ENCODE measurements at regions not wholly inside any gene's neighbourhood (a gene's known extent, or its start where the extent isn't known, plus 50 kb on each side); places are given as distances from the start of the nearest gene placed in this dataset.
A peak's percentile ranks its signal among the peaks of the same experiment; 100 is the strongest.

DNA sequence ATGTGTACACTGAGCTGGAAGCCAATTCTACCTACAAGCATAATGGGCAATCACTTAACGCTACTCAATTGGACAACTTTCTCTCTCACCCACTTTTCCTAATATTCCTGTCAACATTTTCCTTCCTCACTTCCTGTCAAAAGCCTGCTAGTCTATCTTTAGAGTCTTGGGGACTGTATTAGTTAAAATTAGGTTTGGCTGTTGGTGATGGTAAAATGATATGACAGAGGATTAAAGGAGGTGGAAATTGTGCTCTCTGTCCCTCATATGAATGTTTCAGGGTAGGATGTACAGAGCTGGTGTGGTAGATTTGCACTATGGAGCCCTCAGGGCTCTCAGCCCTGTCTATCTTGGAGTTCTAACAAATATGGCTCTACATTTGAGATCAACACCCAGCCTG, 129.7 kb downstream of the CEP57L1 start:
- H3K4me3 ChIP-seq (ENCODE audit: low read depth, low read length): no peak overlapping the region
- no peaks in the 10 kb centered on the region for H3K9me3 ChIP-seq (ENCODE audit: control insufficient read depth, insufficient read depth, low read depth, low read length)
- no peaks in the 10 kb centered on the region for H3K4me1 ChIP-seq (ENCODE audit: control insufficient read depth, insufficient read depth, low read length)
- no peaks in the 10 kb centered on the region for H3K36me3 ChIP-seq (ENCODE audit: control insufficient read depth in 2 of 2, insufficient read depth in 1 of 2, low read length in 2 of 2)
- POLR2A ChIA-PET: no interaction called here
- CTCF ChIA-PET: no interaction called here
- H3K27ac ChIP-seq (ENCODE audit: extremely low read depth, low read depth, low read length): no peak overlapping the region
- TF ChIP-seq ZNF580 (tag by site-specific recombination; IDR thresholded peaks at IDR 0.05): no peak
- peak; percentile 69 for TF ChIP-seq ZNF133 (tag by site-specific recombination; IDR thresholded peaks at IDR 0.05)

DNA sequence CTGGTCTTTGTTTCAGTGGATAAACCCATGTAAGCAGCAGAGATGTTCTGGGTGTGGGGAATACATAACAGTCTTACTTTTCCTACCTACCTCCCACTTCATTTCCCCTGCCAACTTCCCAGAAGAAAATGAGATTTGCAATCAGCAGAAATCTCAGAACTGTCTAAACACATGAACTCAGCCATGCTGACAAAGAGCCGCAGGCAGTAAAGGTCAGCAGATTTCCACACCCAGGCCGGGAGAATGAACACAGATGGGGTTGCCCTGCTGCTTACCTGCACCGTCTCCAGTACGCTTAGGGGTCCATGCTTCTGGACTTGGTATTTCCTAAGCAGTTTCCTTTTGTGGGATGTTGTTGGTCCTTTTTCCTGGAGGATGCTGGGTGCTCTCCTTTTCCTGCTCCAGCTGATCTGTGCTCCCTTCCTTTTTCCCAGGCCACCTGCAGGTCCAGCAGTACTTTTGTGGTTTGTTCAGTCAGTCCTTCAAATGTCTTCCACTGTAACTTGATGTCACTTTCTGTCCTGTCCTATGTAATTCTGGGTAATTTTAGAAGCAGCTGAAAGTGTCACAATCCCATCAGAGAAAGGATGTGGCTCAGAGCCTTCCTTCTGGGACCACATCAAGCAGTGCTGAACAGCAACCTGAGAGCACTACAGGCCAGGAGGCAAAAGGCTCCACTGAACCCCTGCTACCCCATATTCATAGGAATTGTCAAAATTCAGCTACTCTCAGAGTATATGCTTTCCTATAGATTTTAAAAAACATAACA, 129.0 kb downstream of the CEP57L1 start:
- H3K36me3 ChIP-seq (ENCODE audit: control insufficient read depth in 2 of 2, insufficient read depth in 1 of 2, low read length in 2 of 2): no peaks in the 10 kb centered on the region
- no peaks in the 10 kb centered on the region for H3K4me1 ChIP-seq (ENCODE audit: control insufficient read depth, insufficient read depth, low read length)
- TF ChIP-seq, protein P1, sequence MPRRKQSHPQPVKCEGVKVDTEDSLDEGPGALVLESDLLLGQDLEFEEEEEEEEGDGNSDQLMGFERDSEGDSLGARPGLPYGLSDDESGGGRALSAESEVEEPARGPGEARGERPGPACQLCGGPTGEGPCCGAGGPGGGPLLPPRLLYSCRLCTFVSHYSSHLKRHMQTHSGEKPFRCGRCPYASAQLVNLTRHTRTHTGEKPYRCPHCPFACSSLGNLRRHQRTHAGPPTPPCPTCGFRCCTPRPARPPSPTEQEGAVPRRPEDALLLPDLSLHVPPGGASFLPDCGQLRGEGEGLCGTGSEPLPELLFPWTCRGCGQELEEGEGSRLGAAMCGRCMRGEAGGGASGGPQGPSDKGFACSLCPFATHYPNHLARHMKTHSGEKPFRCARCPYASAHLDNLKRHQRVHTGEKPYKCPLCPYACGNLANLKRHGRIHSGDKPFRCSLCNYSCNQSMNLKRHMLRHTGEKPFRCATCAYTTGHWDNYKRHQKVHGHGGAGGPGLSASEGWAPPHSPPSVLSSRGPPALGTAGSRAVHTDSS (tag by site-specific recombination; IDR thresholded peaks at IDR 0.05): no peak
- TF ChIP-seq ZBTB21 (tag by site-specific recombination; IDR thresholded peaks at IDR 0.05) (no peak), TRIM28 (IDR thresholded peaks at IDR 0.05; ENCODE audit: borderline replicate concordance, low read length) (no peak), KLF9 (tag by site-specific recombination; IDR thresholded peaks at IDR 0.05; ENCODE audit: low read depth) (no peak), ZSCAN23 (tag by site-specific recombination; IDR thresholded peaks at IDR 0.05) (no peak), YY1 (tag by site-specific recombination; IDR thresholded peaks at IDR 0.05) (no peak), ZNF155 (tag by site-specific recombination; IDR thresholded peaks at IDR 0.05) (no peak), ZNF560 (tag by site-specific recombination; IDR thresholded peaks at IDR 0.05; ENCODE audit: borderline replicate concordance) (no peak), ZNF223 (tag by site-specific recombination; IDR thresholded peaks at IDR 0.05) (no peak), SP3 (tag by site-specific recombination; IDR thresholded peaks at IDR 0.05) (no peak)
- POLR2A ChIA-PET: interaction anchor here (0.6 kb wide), 1 partner anchor 35 kb away, joined by 4 read pairs; no protein-coding TSS in a partner anchor
- CTCF ChIA-PET: no interaction called here
- H3K27ac ChIP-seq (ENCODE audit: extremely low read depth, low read depth, low read length): no peak overlapping the region
- no peak overlapping the region for H3K4me3 ChIP-seq (ENCODE audit: low read depth, low read length)
- H3K9me3 ChIP-seq (ENCODE audit: control insufficient read depth, insufficient read depth, low read depth, low read length): no peaks in the 10 kb centered on the region

- Histone ChIP-seq H3K9me3 (ENCODE audit: control insufficient read depth, insufficient read depth, low read depth, low read length) (no peaks in the 10 kb centered on the region), H3K27ac (ENCODE audit: extremely low read depth, low read depth, low read length) (no peak overlapping the region), H3K4me3 (ENCODE audit: low read depth, low read length) (no peak overlapping the region), H3K36me3 (ENCODE audit: control insufficient read depth in 2 of 2, insufficient read depth in 1 of 2, low read length in 2 of 2) (no peaks in the 10 kb centered on the region), H3K4me1 (ENCODE audit: control insufficient read depth, insufficient read depth, low read length) (no peaks in the 10 kb centered on the region)
- ChIA-PET POLR2A (no interaction called here), CTCF (no interaction called here)
- TF ChIP-seq ZNF248 (tag by site-specific recombination; IDR thresholded peaks at IDR 0.05) (no peak), BCL11B (tag by site-specific recombination; IDR thresholded peaks at IDR 0.05; ENCODE audit: low read depth) (no peak)
- TF ChIP-seq, protein P2, sequence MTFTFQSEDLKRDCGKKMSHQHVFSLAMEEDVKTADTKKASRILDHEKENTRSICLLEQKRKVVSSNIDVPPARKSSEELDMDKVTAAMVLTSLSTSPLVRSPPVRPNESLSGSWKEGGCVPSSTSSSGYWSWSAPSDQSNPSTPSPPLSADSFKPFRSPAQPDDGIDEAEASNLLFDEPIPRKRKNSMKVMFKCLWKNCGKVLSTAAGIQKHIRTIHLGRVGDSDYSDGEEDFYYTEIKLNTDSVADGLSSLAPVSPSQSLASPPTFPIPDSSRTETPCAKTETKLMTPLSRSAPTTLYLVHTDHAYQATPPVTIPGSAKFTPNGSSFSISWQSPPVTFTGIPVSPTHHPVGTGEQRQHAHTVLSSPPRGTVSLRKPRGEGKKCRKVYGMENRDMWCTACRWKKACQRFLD (tag by site-specific recombination; IDR thresholded peaks at IDR 0.05): no peak
Observed at GRCh38 chr6:109222848-109223247, 127.5 kb downstream of the CEP57L1 start.

GRCh38 chr6:109221543-109222195, 126.4 kb downstream of the CEP57L1 start:
- Histone ChIP-seq H3K27ac (ENCODE audit: extremely low read depth, low read depth, low read length) (no peak overlapping the region), H3K36me3 (ENCODE audit: control insufficient read depth in 2 of 2, insufficient read depth in 1 of 2, low read length in 2 of 2) (no peaks in the 10 kb centered on the region), H3K4me1 (ENCODE audit: control insufficient read depth, insufficient read depth, low read length) (no peaks in the 10 kb centered on the region), H3K4me3 (ENCODE audit: low read depth, low read length) (no peak overlapping the region), H3K9me3 (ENCODE audit: control insufficient read depth, insufficient read depth, low read depth, low read length) (no peaks in the 10 kb centered on the region)
- ChIA-PET CTCF (interaction anchor here (0.5 to 1.0 kb wide), 2 partner anchors 34 to 47 kb away, joined by 3 to 4 read pairs; no protein-coding TSS in a partner anchor), POLR2A (no interaction called here)
- TF ChIP-seq ZNF157 (tag by site-specific recombination; IDR thresholded peaks at IDR 0.05) (no peak), ZNF174 (tag by site-specific recombination; IDR thresholded peaks at IDR 0.05) (no peak), KLF8 (tag by site-specific recombination; IDR thresholded peaks at IDR 0.05) (no peak), ZNF830 (tag by site-specific recombination; IDR thresholded peaks at IDR 0.05; ENCODE audit: low read depth) (no peak), ZNF10 (tag by site-specific recombination; IDR thresholded peaks at IDR 0.05) (no peak), YY2 (tag by site-specific recombination; IDR thresholded peaks at IDR 0.05) (no peak), ZNF544 (tag by site-specific recombination; IDR thresholded peaks at IDR 0.05) (no peak)
- TF ChIP-seq, protein P3, sequence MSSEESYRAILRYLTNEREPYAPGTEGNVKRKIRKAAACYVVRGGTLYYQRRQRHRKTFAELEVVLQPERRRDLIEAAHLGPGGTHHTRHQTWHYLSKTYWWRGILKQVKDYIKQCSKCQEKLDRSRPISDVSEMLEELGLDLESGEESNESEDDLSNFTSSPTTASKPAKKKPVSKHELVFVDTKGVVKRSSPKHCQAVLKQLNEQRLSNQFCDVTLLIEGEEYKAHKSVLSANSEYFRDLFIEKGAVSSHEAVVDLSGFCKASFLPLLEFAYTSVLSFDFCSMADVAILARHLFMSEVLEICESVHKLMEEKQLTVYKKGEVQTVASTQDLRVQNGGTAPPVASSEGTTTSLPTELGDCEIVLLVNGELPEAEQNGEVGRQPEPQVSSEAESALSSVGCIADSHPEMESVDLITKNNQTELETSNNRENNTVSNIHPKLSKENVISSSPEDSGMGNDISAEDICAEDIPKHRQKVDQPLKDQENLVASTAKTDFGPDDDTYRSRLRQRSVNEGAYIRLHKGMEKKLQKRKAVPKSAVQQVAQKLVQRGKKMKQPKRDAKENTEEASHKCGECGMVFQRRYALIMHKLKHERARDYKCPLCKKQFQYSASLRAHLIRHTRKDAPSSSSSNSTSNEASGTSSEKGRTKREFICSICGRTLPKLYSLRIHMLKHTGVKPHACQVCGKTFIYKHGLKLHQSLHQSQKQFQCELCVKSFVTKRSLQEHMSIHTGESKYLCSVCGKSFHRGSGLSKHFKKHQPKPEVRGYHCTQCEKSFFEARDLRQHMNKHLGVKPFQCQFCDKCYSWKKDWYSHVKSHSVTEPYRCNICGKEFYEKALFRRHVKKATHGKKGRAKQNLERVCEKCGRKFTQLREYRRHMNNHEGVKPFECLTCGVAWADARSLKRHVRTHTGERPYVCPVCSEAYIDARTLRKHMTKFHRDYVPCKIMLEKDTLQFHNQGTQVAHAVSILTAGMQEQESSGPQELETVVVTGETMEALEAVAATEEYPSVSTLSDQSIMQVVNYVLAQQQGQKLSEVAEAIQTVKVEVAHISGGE (tag by site-specific recombination; conservative IDR thresholded peaks at IDR 0.05; ENCODE audit: low read depth): no peak
